ENCODE measurements at regions not wholly inside any gene's neighbourhood (a gene's known extent, or its start where the extent isn't known, plus 50 kb on each side); places are given as distances from the start of the nearest gene placed in this dataset.

GRCh38 chr2:198916548-198917080, 541.1 kb downstream of the SATB2 start:
- no peak for DNase-seq (ENCODE audit: low read depth)
- TF ChIP-seq CTCF (IDR thresholded peaks at IDR 0.05; ENCODE audit: insufficient read depth, low read depth, low read length): no peak
- H3K4me3 ChIP-seq (ENCODE audit: low read depth, low read length): no peak overlapping the region

GRCh38 chr2:198913394-198914152, 544.2 kb downstream of the SATB2 start:
- DNase-seq (ENCODE audit: low read depth): no peak

GRCh38 chr2:198909525-198910267, 548.0 kb downstream of the SATB2 start:
- TF ChIP-seq CTCF (IDR thresholded peaks at IDR 0.05; ENCODE audit: insufficient read depth, low read depth, low read length): no peak
- no peak overlapping the region for H3K4me3 ChIP-seq (ENCODE audit: low read depth, low read length)
- DNase-seq (ENCODE audit: low read depth): no peak

More at GRCh38 chr2:198913394-198914152, 544.2 kb downstream of the SATB2 start:
- H3K4me3 ChIP-seq (ENCODE audit: low read depth, low read length): no peak overlapping the region
- TF ChIP-seq CTCF (IDR thresholded peaks at IDR 0.05; ENCODE audit: insufficient read depth, low read depth, low read length): no peak

GRCh38 chr2:198905881-198906612, 551.7 kb downstream of the SATB2 start:
- no peak for TF ChIP-seq CTCF (IDR thresholded peaks at IDR 0.05; ENCODE audit: insufficient read depth, low read depth, low read length)
- no peak overlapping the region for H3K4me3 ChIP-seq (ENCODE audit: low read depth, low read length)
- no peak for DNase-seq (ENCODE audit: low read depth)

- no peak overlapping the region for H3K4me3 ChIP-seq (ENCODE audit: low read depth, low read length)
- DNase-seq (ENCODE audit: low read depth): no peak
- TF ChIP-seq CTCF (IDR thresholded peaks at IDR 0.05; ENCODE audit: insufficient read depth, low read depth, low read length): no peak
Observed at GRCh38 chr2:198901894-198902293, 555.8 kb downstream of the SATB2 start.

- no peak for TF ChIP-seq CTCF (IDR thresholded peaks at IDR 0.05; ENCODE audit: insufficient read depth, low read depth, low read length)
- H3K4me3 ChIP-seq (ENCODE audit: low read depth, low read length): no peak overlapping the region
- DNase-seq (ENCODE audit: low read depth): no peak
Observed at GRCh38 chr2:198900141-198900540, 557.6 kb downstream of the SATB2 start.
